HG02981 (cell line): ENCODE measurements at regions not wholly inside any gene's neighbourhood (a gene's known extent, or its start where the extent isn't known, plus 50 kb on each side); places are given as distances from the start of the nearest gene placed in this dataset.

Experiments used
- ATAC-seq: cut with Tn5 transposase; IDR thresholded peaks from one replicate; pipeline ENCODE4 v1.9.1; 2021; ENCODE audit warnings: mild to moderate bottlenecking, moderate library complexity; ENCODE audit not compliant: unreplicated experiment

- ATAC-seq, result no peak
These were observed 612.6 kb upstream of the ACVR2A start for GRCh38 chr2:147232225-147232669.

GRCh38 chr2:147231607-147232006 is 613.2 kb upstream of the ACVR2A start:
- peak; percentile 61 for ATAC-seq

GRCh38 chr2:147231081-147231480 is 613.7 kb upstream of the ACVR2A start:
- ATAC-seq, result no peak

GRCh38 chr2:147227313-147227712 is 617.5 kb upstream of the ACVR2A start:
- no peak for ATAC-seq

GRCh38 chr2:147224070-147224469 is 620.8 kb upstream of the ACVR2A start:
- no peak for ATAC-seq

- ATAC-seq, result no peak
These were observed 621.2 kb upstream of the ACVR2A start for GRCh38 chr2:147223553-147224060.

GRCh38 chr2:147223119-147223518 is 621.7 kb upstream of the ACVR2A start:
- ATAC-seq, result peak; percentile 73

- ATAC-seq, result peak; percentile 50
These were observed 622.3 kb upstream of the ACVR2A start for GRCh38 chr2:147222506-147222905.

GRCh38 chr2:147214914-147215313 is 629.9 kb upstream of the ACVR2A start:
- ATAC-seq, result no peak

GRCh38 chr2:147211484-147211883 is 633.3 kb upstream of the ACVR2A start:
- no peak for ATAC-seq

- ATAC-seq, result no peak
These were observed 640.7 kb upstream of the ACVR2A start for GRCh38 chr2:147204102-147204501.

- ATAC-seq, result no peak
These were observed 646.1 kb upstream of the ACVR2A start for GRCh38 chr2:147198651-147199171.

GRCh38 chr2:147197754-147198483 is 646.9 kb upstream of the ACVR2A start:
- no peak for ATAC-seq

GRCh38 chr2:147182260-147182659 is 662.6 kb upstream of the ACVR2A start:
- peak; percentile 67 for ATAC-seq

- ATAC-seq, result peak; percentile 60
These were observed 663.3 kb upstream of the ACVR2A start for GRCh38 chr2:147181351-147182029.

GRCh38 chr2:147177071-147177857 is 667.6 kb upstream of the ACVR2A start:
- ATAC-seq, result no peak

- no peak for ATAC-seq
These were observed 670.0 kb upstream of the ACVR2A start for GRCh38 chr2:147174824-147175254.

GRCh38 chr2:147173798-147174197 is 671.0 kb upstream of the ACVR2A start:
- no peak for ATAC-seq

GRCh38 chr2:147173189-147173581 is 671.6 kb upstream of the ACVR2A start:
- no peak for ATAC-seq

- ATAC-seq, result no peak
These were observed 672.2 kb upstream of the ACVR2A start for GRCh38 chr2:147172493-147173188.
